H9 (cell line): ENCODE measurements at regions not wholly inside any gene's neighbourhood (a gene's known extent, or its start where the extent isn't known, plus 50 kb on each side); places are given as distances from the start of the nearest gene placed in this dataset.

Experiments used
- DNase-seq: peaks from one replicate; pipeline ENCODE4 v3.0.0-alpha.2; 2017
- H2AFZ ChIP-seq: one replicate; pipeline ENCODE4 v1.6.1; 2013; ENCODE audit warnings: mild to moderate bottlenecking, low read length, control low read depth, moderate library complexity
- H2AK5ac ChIP-seq: 2 replicates; pipeline ENCODE4 v1.6.1; 2013; ENCODE audit warnings: low read length, control low read depth, mixed read lengths; ENCODE audit not compliant: insufficient read length
- H2BK120ac ChIP-seq: one replicate; pipeline ENCODE4 v1.6.1; 2013; ENCODE audit warnings: low read depth, mild to moderate bottlenecking, low read length, control low read depth, inconsistent platforms; ENCODE audit not compliant: poor library complexity, severe bottlenecking
- H2BK12ac ChIP-seq: 2 replicates; pipeline ENCODE4 v1.6.1; 2013; ENCODE audit warnings: low read length, control low read depth, mixed read lengths, low read depth; ENCODE audit not compliant: insufficient read length
- H2BK15ac ChIP-seq: 2 replicates; pipeline ENCODE4 v1.6.1; 2013; ENCODE audit warnings: low read depth, low read length, control low read depth
- H2BK20ac ChIP-seq: one replicate; pipeline ENCODE4 v1.6.1; 2013; ENCODE audit warnings: low read depth, mild to moderate bottlenecking, low read length, control low read depth, inconsistent platforms; ENCODE audit not compliant: poor library complexity, severe bottlenecking
- H2BK5ac ChIP-seq: 2 replicates; pipeline ENCODE4 v1.6.1; 2013; ENCODE audit warnings: low read length, control low read depth, mixed read lengths; ENCODE audit not compliant: insufficient read length
- H3K14ac ChIP-seq: 2 replicates; pipeline ENCODE4 v1.6.1; 2013; ENCODE audit warnings: low read length, control low read depth; ENCODE audit not compliant: insufficient read depth
- H3K18ac ChIP-seq: 2 replicates; pipeline ENCODE4 v1.6.1; 2013; ENCODE audit warnings: low read depth, mild to moderate bottlenecking, mixed read lengths, low read length, control low read depth; ENCODE audit not compliant: insufficient read length
- H3K23ac ChIP-seq: 2 replicates; pipeline ENCODE4 v1.6.1; 2013; ENCODE audit warnings: low read length, control low read depth, mixed read lengths, low read depth; ENCODE audit not compliant: insufficient read length
- H3K23me2 ChIP-seq: 2 replicates; pipeline ENCODE4 v1.6.1; 2013; ENCODE audit warnings: low read depth, mild to moderate bottlenecking, mixed read lengths, low read length, control low read depth; ENCODE audit not compliant: insufficient read length, poor library complexity, severe bottlenecking
- H3K27ac ChIP-seq: 2 replicates; pipeline ENCODE4 v1.5.1; 2013; ENCODE audit warnings: low read length, control low read depth, mixed read lengths, low read depth; ENCODE audit not compliant: insufficient read length
- H3K27me3 ChIP-seq: 2 replicates; pipeline ENCODE4 v1.6.1; 2013; ENCODE audit warnings: low read length, control low read depth, inconsistent platforms; ENCODE audit not compliant: insufficient read depth
- H3K4ac ChIP-seq: 2 replicates; pipeline ENCODE4 v1.6.1; 2013; ENCODE audit warnings: low read depth, mild to moderate bottlenecking, control low read depth, inconsistent platforms, low read length, moderate library complexity
- H3K4me1 ChIP-seq: 2 replicates; pipeline ENCODE4 v1.6.1; 2013; ENCODE audit warnings: low read length, control low read depth, inconsistent platforms; ENCODE audit not compliant: insufficient read depth
- H3K4me2 ChIP-seq: 2 replicates; pipeline ENCODE4 v1.6.1; 2013; ENCODE audit warnings: low read length, control low read depth, mixed read lengths; ENCODE audit not compliant: insufficient read length, insufficient read depth
- H3K56ac ChIP-seq: 2 replicates; pipeline ENCODE4 v1.6.1; 2013; ENCODE audit warnings: low read depth, mild to moderate bottlenecking, mixed read lengths, low read length, control low read depth; ENCODE audit not compliant: insufficient read length
- H3K79me1 ChIP-seq: 2 replicates; pipeline ENCODE4 v1.6.1; 2013; ENCODE audit warnings: low read depth, mild to moderate bottlenecking, moderate library complexity, low read length, control low read depth, inconsistent platforms; ENCODE audit not compliant: insufficient read depth, poor library complexity, severe bottlenecking
- H3K79me2 ChIP-seq: 2 replicates; pipeline ENCODE4 v1.6.1; 2013; ENCODE audit warnings: low read length, control low read depth, inconsistent platforms; ENCODE audit not compliant: insufficient read depth
- H3K9ac ChIP-seq: 2 replicates; pipeline ENCODE4 v1.6.1; 2013; ENCODE audit warnings: low read length, control low read depth, mixed read lengths; ENCODE audit not compliant: insufficient read length; ENCODE audit errors: extremely low read depth
- H3K9me3 ChIP-seq: one replicate; pipeline ENCODE4 v1.6.1; 2013; ENCODE audit warnings: low read depth, low read length, inconsistent platforms; ENCODE audit not compliant: control insufficient read depth
- H3T11ph ChIP-seq: one replicate; pipeline ENCODE4 v1.6.1; 2013; ENCODE audit warnings: mild to moderate bottlenecking, low read length, control low read depth, inconsistent platforms
- H4K20me1 ChIP-seq: one replicate; pipeline ENCODE4 v1.6.1; 2013; ENCODE audit not compliant: control insufficient read depth, insufficient read length, insufficient read depth
- H4K5ac ChIP-seq: 2 replicates; pipeline ENCODE4 v1.6.1; 2013; ENCODE audit warnings: low read depth, mild to moderate bottlenecking, mixed read lengths, low read length, control low read depth; ENCODE audit not compliant: insufficient read length
- H4K8ac ChIP-seq: replicated peaks from 2 replicates; pipeline ENCODE4 v1.6.1; 2013; ENCODE audit warnings: low read length, control low read depth, mixed read lengths, low read depth; ENCODE audit not compliant: insufficient read length
- H4K91ac ChIP-seq: 2 replicates; pipeline ENCODE4 v1.6.1; 2013; ENCODE audit warnings: low read depth, mild to moderate bottlenecking, moderate library complexity, mixed read lengths, low read length, control low read depth; ENCODE audit not compliant: insufficient read length
- H3K27ac Mint-ChIP-seq, 3 experiments: 2 replicates in 2 of 3; 3 replicates in 1 of 3; pipeline ENCODE4 v1.8.0; 2020 to 2021; ENCODE audit warnings: mixed read lengths in 3 of 3, mild to moderate bottlenecking in 1 of 3, moderate library complexity in 1 of 3
- H3K27me3 Mint-ChIP-seq: 2 replicates; pipeline ENCODE4 v1.8.0; 2021; ENCODE audit warnings: low read depth, mild to moderate bottlenecking, moderate library complexity, mixed read lengths
- H3K36me3 Mint-ChIP-seq, 3 experiments: 2 replicates in 2 of 3; 3 replicates in 1 of 3; pipeline ENCODE4 v1.8.0; 2020 to 2021; ENCODE audit warnings: low read depth in 3 of 3, mixed read lengths in 3 of 3; ENCODE audit not compliant: insufficient read depth in 1 of 3
- H3K4me1 Mint-ChIP-seq, 2 experiments: 2 replicates each; pipeline ENCODE4 v1.8.0; 2020; ENCODE audit warnings: mixed read lengths in 2 of 2
- H3K4me3 Mint-ChIP-seq, 2 experiments: 2 replicates in 1 of 2; 3 replicates in 1 of 2; pipeline ENCODE4 v1.8.0; 2020 to 2021; ENCODE audit warnings: mild to moderate bottlenecking in 2 of 2, mixed read lengths in 2 of 2, moderate library complexity in 1 of 2
- H3K9me3 Mint-ChIP-seq, 2 experiments: 2 replicates in 1 of 2; 3 replicates in 1 of 2; pipeline ENCODE4 v1.8.0; 2020; ENCODE audit warnings: mild to moderate bottlenecking in 2 of 2, mixed read lengths in 2 of 2, moderate library complexity in 1 of 2
- WGBS: extraction: QIAGEN DNeasy Blood & Tissue Kit; methylation state at CpG from one replicate; pipeline ENCODE4 v1.1.7; 2013; ENCODE audit warnings: missing lambda C conversion rate, low lambda C conversion rate, mixed read lengths; ENCODE audit not compliant: insufficient read length; ENCODE audit errors: extremely low coverage; 5-methylcytosine and 5-hydroxymethylcytosine counted together
- TF ChIP-seq, protein P1 (sequence below): fragments of 200-600 bp; sonication (generic); conservative IDR thresholded peaks from 3 replicates; pipeline ENCODE4 v1.8.0; 2021; ENCODE audit warnings: antibody characterized with exemption, mild to moderate bottlenecking

DNA sequence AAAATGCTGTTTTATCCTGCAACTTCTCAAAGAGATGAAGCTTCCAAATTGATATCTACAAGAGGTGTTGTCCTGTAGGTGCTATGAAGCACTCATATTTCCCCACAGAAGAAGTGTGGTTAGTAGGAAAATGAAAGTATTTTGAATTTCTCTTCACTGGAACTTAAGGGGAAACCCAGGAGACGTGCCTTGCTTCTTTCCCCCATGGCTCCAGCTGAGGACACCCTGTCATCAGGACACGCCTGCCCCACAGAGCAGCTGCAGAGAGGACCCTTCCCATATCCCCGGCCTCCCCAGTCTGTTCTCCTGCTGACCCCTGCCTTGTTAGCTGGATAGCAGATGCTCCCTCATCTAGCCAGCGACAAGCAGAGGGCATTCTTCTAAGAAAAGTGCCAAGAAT, 371.3 kb downstream of the COG6 start:
- Histone ChIP-seq H3K9ac (no peak overlapping the region), H2BK120ac (no peak overlapping the region), H3K4me2 (no peak overlapping the region), H3K9me3 (no peaks in the 10 kb centered on the region), H2BK12ac (no peak overlapping the region), H3K23ac (no peak overlapping the region), H3T11ph (no peak overlapping the region), H3K14ac (no peak overlapping the region), H4K20me1 (no peaks in the 10 kb centered on the region), H4K5ac (no peak overlapping the region), H2BK5ac (no peak overlapping the region), H3K4ac (no peak overlapping the region), H3K79me1 (no peaks in the 10 kb centered on the region), H4K91ac (no peak overlapping the region), H3K4me1 (peaks cover 4% of the 10 kb centered on the region; the same call in 1 of the 2 replicates), H3K23me2 (no peaks in the 10 kb centered on the region), H2BK15ac (no peak overlapping the region), H2AFZ (no peak overlapping the region), H3K79me2 (no peaks in the 10 kb centered on the region), H3K18ac (no peak overlapping the region), H3K27me3 (no peaks in the 10 kb centered on the region), H3K56ac (no peak overlapping the region), H3K27ac (no peak overlapping the region), H4K8ac (no peak overlapping the region), H2AK5ac (no peak overlapping the region), H2BK20ac (no peak overlapping the region)
- WGBS, result no CpG with 5 or more reads among the region's 4 CpGs
- H3K36me3 Mint-ChIP-seq, result no peaks in the 10 kb centered on the region; a peak in 1 of 7 replicates
- no peaks in the 10 kb centered on the region; the same call in 1 of the 2 replicates for H3K27me3 Mint-ChIP-seq
- DNase-seq, result no peak
- TF ChIP-seq, protein P1, sequence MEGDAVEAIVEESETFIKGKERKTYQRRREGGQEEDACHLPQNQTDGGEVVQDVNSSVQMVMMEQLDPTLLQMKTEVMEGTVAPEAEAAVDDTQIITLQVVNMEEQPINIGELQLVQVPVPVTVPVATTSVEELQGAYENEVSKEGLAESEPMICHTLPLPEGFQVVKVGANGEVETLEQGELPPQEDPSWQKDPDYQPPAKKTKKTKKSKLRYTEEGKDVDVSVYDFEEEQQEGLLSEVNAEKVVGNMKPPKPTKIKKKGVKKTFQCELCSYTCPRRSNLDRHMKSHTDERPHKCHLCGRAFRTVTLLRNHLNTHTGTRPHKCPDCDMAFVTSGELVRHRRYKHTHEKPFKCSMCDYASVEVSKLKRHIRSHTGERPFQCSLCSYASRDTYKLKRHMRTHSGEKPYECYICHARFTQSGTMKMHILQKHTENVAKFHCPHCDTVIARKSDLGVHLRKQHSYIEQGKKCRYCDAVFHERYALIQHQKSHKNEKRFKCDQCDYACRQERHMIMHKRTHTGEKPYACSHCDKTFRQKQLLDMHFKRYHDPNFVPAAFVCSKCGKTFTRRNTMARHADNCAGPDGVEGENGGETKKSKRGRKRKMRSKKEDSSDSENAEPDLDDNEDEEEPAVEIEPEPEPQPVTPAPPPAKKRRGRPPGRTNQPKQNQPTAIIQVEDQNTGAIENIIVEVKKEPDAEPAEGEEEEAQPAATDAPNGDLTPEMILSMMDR, result no peak
- no peaks in the 10 kb centered on the region for H3K9me3 Mint-ChIP-seq
- no peak overlapping the region for H3K4me3 Mint-ChIP-seq
- peaks cover 14 to 15% of the 10 kb centered on the region in 2 experiments for H3K4me1 Mint-ChIP-seq
- H3K27ac Mint-ChIP-seq, result no peak overlapping the region
